ENCODE measurements at regions not wholly inside any gene's neighbourhood (a gene's known extent, or its start where the extent isn't known, plus 50 kb on each side); places are given as distances from the start of the nearest gene placed in this dataset.

DNA sequence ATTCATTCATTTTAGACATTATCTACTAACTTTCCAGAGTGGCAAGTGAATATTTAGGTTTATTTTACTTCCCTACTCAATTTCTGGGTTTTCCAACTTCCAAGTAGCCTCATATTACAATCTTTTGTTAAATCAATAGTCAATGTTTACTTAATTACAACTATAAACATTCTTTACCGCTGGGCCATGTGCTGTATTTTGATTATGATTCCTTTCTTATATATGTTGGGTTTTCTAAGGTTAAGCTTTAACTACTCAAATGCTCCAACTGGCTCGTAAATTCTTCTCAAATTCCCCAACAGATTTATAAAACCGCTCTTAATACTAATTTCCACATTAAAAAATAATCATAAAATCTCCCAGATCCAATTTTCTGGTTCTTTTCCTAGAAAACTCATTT lies 110.1 kb upstream of the ABCA1 start:
- TF ChIP-seq, protein P1, sequence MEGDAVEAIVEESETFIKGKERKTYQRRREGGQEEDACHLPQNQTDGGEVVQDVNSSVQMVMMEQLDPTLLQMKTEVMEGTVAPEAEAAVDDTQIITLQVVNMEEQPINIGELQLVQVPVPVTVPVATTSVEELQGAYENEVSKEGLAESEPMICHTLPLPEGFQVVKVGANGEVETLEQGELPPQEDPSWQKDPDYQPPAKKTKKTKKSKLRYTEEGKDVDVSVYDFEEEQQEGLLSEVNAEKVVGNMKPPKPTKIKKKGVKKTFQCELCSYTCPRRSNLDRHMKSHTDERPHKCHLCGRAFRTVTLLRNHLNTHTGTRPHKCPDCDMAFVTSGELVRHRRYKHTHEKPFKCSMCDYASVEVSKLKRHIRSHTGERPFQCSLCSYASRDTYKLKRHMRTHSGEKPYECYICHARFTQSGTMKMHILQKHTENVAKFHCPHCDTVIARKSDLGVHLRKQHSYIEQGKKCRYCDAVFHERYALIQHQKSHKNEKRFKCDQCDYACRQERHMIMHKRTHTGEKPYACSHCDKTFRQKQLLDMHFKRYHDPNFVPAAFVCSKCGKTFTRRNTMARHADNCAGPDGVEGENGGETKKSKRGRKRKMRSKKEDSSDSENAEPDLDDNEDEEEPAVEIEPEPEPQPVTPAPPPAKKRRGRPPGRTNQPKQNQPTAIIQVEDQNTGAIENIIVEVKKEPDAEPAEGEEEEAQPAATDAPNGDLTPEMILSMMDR (conservative IDR thresholded peaks at IDR 0.05; ENCODE audit: low read depth, low read length): no peak
- DNase-seq (ENCODE audit: low read depth): no peak
- H3K4me3 ChIP-seq (ENCODE audit: low read depth, low read length): no peak overlapping the region

DNA sequence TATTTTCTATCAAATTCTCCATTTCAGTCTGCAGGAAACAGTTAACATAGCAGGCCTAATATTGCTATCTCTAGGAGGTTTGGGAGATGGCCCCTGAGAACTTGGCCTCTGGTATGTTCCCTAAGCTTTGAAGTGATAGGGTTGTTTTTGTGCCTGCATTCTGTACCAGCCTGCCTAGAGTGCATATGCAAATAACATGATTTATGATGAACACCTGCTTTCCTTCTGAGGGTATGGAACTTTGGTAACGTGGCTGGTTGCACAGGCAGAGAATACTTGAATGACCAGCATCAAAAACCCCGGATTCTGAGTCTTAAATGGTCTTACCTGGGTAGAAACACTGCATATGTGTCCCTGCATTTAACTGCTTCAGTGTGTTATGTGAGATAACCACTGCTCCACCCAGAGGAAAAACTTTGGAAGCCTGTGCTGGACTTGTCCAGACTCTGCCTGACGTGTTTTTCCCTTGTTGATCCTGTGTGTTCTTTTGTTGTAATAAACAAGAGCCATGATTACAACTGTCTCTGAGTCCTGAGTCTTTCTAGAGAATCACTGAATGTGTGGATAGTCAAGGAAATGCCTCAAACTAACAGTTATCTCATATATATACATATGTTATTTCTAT lies 111.3 kb upstream of the ABCA1 start:
- TF ChIP-seq, protein P1 (conservative IDR thresholded peaks at IDR 0.05; ENCODE audit: low read depth, low read length): no peak
- H3K4me3 ChIP-seq (ENCODE audit: low read depth, low read length): no peak overlapping the region
- DNase-seq (ENCODE audit: low read depth): no peak

DNA sequence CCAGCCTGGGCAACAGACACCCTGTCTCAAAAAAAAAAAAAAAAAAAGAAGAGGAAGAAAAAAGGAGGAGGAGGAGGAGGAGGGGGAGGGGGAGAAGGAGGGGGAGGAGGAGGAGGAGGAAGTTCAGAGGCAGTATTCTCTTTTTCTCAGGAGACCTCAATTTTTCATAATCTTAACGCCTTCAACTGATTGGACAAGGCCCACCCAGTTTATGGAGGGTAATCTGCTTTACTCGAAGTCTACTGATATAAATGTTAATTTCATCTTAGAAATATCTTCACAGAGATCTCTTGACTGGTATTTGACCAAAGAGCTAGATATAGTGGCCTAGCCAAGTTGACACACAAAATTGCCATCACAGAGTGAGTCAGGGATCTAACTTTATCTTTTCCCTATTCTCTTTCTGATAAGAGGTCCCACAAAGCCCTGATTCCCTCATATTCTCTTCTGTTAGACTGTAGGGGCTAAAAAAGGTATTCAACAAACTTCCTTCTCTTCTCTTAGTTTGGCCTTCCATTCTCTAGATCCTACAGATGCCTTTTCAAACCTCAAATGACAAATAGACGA lies 115.5 kb upstream of the ABCA1 start:
- TF ChIP-seq, protein P1 (conservative IDR thresholded peaks at IDR 0.05; ENCODE audit: low read depth, low read length): no peak
- no peak overlapping the region for H3K4me3 ChIP-seq (ENCODE audit: low read depth, low read length)
- DNase-seq (ENCODE audit: low read depth): no peak

DNA sequence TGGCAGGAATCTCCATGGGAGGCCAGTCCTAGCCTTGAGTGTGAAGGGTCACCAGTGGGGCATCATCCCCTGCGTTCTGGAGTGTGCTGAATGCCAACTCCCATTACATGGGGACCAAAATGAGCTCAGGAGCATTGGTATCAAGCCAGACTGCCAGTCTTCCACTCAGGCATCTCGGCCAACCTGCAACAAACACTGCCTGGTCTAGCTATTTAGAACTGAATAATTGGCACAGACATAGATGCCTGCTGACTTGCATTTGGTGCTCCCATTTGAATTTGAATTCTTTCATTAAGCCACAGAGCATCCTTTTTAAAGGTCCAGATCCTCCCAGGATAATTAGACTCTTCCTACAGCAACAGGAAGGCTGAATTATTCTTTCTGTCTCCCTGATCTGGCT lies 116.6 kb upstream of the ABCA1 start:
- TF ChIP-seq, protein P1 (conservative IDR thresholded peaks at IDR 0.05; ENCODE audit: low read depth, low read length): no peak
- H3K4me3 ChIP-seq (ENCODE audit: low read depth, low read length): no peak overlapping the region
- no peak for DNase-seq (ENCODE audit: low read depth)

DNA sequence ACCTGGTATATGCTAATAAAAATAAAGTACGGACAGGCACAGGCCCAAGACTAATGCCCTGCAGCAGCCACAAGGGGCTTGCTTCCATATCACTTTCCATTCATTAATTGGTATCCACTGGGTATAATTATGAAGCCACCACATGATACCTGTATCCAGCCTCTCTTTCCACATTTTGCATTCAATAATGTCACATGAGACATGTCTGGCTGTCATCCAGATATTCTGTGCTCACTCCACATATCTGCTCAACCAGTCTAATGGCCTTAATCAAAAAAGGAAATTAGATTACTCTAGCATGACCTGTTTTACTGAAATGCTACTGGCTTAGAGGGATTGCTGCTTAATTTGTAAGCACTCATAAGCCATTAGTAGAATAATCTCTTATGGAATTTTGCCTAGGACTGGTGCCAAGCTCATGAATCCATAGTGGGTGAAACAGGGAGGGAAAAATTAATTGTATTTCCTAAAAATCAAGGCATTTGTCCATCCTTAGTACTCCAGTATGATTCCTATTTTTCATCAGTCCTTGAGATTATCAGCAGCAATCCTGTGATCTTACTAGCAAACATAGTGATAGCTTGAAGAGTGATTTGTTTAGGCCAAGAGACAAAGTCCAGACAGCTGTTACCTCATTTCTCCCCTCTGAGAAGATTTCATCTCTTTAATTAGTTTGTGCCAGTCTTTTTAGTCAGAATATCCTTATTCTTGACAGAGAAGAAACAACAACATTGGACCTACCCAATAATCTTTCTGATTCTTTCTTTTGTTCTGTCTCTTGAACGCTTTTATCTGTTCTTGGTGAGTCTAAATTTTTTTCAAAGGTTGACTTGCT lies 119.2 kb upstream of the ABCA1 start:
- TF ChIP-seq, protein P1 (conservative IDR thresholded peaks at IDR 0.05; ENCODE audit: low read depth, low read length): peak; percentile 12
- DNase-seq (ENCODE audit: low read depth): no peak
- H3K4me3 ChIP-seq (ENCODE audit: low read depth, low read length): no peak overlapping the region

DNA sequence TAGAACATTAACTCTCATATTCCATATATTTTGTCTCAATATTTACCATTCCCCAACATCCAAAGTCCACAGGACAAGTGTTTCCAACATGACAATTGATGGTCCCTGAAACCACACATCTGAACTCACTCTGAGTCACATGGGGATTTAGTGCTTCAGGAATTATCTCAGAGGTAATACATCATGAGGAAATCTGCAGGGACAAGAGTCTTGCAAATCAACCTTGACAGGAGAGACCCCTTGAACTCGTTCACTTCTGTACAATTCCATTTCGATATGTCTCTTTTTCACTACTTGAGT lies 119.7 kb upstream of the ABCA1 start:
- TF ChIP-seq, protein P1 (conservative IDR thresholded peaks at IDR 0.05; ENCODE audit: low read depth, low read length): no peak
- no peak for DNase-seq (ENCODE audit: low read depth)
- no peak overlapping the region for H3K4me3 ChIP-seq (ENCODE audit: low read depth, low read length)
